H1 (cell line): ENCODE measurements at regions not wholly inside any gene's neighbourhood (a gene's known extent, or its start where the extent isn't known, plus 50 kb on each side); places are given as distances from the start of the nearest gene placed in this dataset.

ENCODE experiments used
- CTCF ChIA-PET: fragments of 300-600 bp; sonication (Branson Sonifier 250); formaldehyde crosslinking; loops from one replicate; lab custom pipeline; 2021; ENCODE audit not compliant: partially characterized antibody; lab: Charles Lee
- POLR2A ChIA-PET: fragments of 300-600 bp; sonication (Branson Sonifier 250); formaldehyde crosslinking; loops from one replicate; lab custom pipeline; 2021; ENCODE audit warnings: inconsistent platforms; ENCODE audit not compliant: partially characterized antibody; lab: Charles Lee
- DNase-seq, 2 experiments: peaks; one replicate each; pipeline versions ENCODE4 v3.0.0 to v3.0.0-alpha.2; 2010 to 2022; ENCODE audit warnings: low spot score in 2 of 2, low read depth in 1 of 2, mixed read lengths in 1 of 2
- FAIRE-seq: peaks from 2 replicates; lab custom pipeline; 2011; peaks lifted over from hg19 to GRCh38; lab: Jason Lieb, UNC
- H2AFZ ChIP-seq: 2 replicates; pipeline ENCODE4 v1.8.1; 2012; ENCODE audit warnings: low read length, inconsistent platforms
- H2AK5ac ChIP-seq: 2 replicates; pipeline ENCODE4 v1.6.1; 2013; ENCODE audit warnings: low read depth, low read length
- H2BK120ac ChIP-seq: replicated peaks from 2 replicates; pipeline ENCODE3; 2013; ENCODE audit warnings: low read depth, low read length, inconsistent platforms
- H2BK12ac ChIP-seq: 2 replicates; pipeline ENCODE4 v1.6.1; 2013; ENCODE audit warnings: low read depth, low read length
- H2BK15ac ChIP-seq: 2 replicates; pipeline ENCODE4 v1.6.1; 2013; ENCODE audit warnings: low read length
- H2BK20ac ChIP-seq: 2 replicates; pipeline ENCODE4 v1.6.1; 2013; ENCODE audit warnings: low read length
- H2BK5ac ChIP-seq: 2 replicates; pipeline ENCODE4 v1.6.1; 2013; ENCODE audit warnings: low read depth, low read length
- H3K14ac ChIP-seq: 2 replicates; pipeline ENCODE4 v1.6.1; 2013; ENCODE audit warnings: inconsistent platforms; ENCODE audit not compliant: insufficient read length
- H3K18ac ChIP-seq: 2 replicates; pipeline ENCODE4 v1.6.1; 2013; ENCODE audit warnings: low read length; ENCODE audit errors: extremely low read depth
- H3K23ac ChIP-seq: 2 replicates; pipeline ENCODE4 v1.6.1; 2013; ENCODE audit warnings: inconsistent platforms; ENCODE audit not compliant: insufficient read length
- H3K23me2 ChIP-seq: 2 replicates; pipeline ENCODE4 v1.6.1; 2013; ENCODE audit warnings: low read depth, low read length
- H3K27ac ChIP-seq: 2 replicates; pipeline ENCODE4 v1.6.1; 2011; ENCODE audit warnings: low read depth, low read length, inconsistent platforms
- H3K27me3 ChIP-seq, 4 experiments: replicated peaks in 1 of 4; 1 replicate in 1 of 4; 2 replicates in 3 of 4; pipeline versions ENCODE4 v1.6.1 to v1.8.1; 2011 to 2013; ENCODE audit warnings: low read length in 3 of 4, mild to moderate bottlenecking in 3 of 4, inconsistent platforms in 2 of 4, mixed read lengths in 2 of 4, moderate library complexity in 1 of 4; ENCODE audit not compliant: control insufficient read depth in 3 of 4, insufficient read depth in 3 of 4; ENCODE audit errors: extremely low read depth in 1 of 4
- H3K36me3 ChIP-seq, 4 experiments: 2 replicates each; pipeline versions ENCODE4 v1.6.1 to v1.8.1; 2011 to 2013; ENCODE audit warnings: mild to moderate bottlenecking in 4 of 4, low read length in 3 of 4, moderate library complexity in 2 of 4, control low read depth in 1 of 4, inconsistent platforms in 1 of 4; ENCODE audit not compliant: insufficient read depth in 4 of 4, control insufficient read depth in 2 of 4
- H3K4ac ChIP-seq: replicated peaks from 2 replicates; pipeline ENCODE3; 2013; ENCODE audit warnings: low read length, low read depth, mixed read lengths, inconsistent platforms; ENCODE audit not compliant: insufficient read length
- H3K4me1 ChIP-seq, 4 experiments: replicated peaks in 1 of 4; 1 replicate in 1 of 4; 2 replicates in 3 of 4; pipeline versions ENCODE4 v1.6.1 to v1.8.1; 2011 to 2013; ENCODE audit warnings: low read length in 3 of 4, inconsistent platforms in 2 of 4, mixed read lengths in 1 of 4; ENCODE audit not compliant: insufficient read depth in 4 of 4, control insufficient read depth in 3 of 4
- H3K4me2 ChIP-seq, 2 experiments: 2 replicates each; pipeline versions ENCODE4 v1.6.1 to v1.8.1; 2011 to 2013; ENCODE audit warnings: low read depth in 2 of 2, low read length in 2 of 2, control low read depth in 1 of 2, inconsistent platforms in 1 of 2, mild to moderate bottlenecking in 1 of 2; ENCODE audit not compliant: insufficient read depth in 1 of 2
- H3K4me3 ChIP-seq, 4 experiments: fragments of 200-600, 300-600 bp in 1 of 4; sonication (generic), shearing (Covaris generic), sonication (Bioruptor Twin) in 1 of 4; 2 replicates each; pipeline versions ENCODE4 v1.5.1 to v1.8.1; 2011 to 2016; ENCODE audit warnings: low read length in 4 of 4, low read depth in 3 of 4, control low read depth in 2 of 4, inconsistent platforms in 2 of 4, mild to moderate bottlenecking in 2 of 4, mixed read lengths in 1 of 4, moderate library complexity in 1 of 4; ENCODE audit not compliant: insufficient read depth in 2 of 4; ENCODE audit errors: extremely low read depth in 1 of 4
- H3K56ac ChIP-seq: replicated peaks from 2 replicates; pipeline ENCODE3; 2013; ENCODE audit warnings: low read depth, mild to moderate bottlenecking, mixed read lengths, low read length, inconsistent platforms; ENCODE audit not compliant: insufficient read length
- H3K79me1 ChIP-seq: 2 replicates; pipeline ENCODE4 v1.6.1; 2013; ENCODE audit warnings: low read depth, low read length, control low read depth
- H3K79me2 ChIP-seq, 2 experiments: 2 replicates each; pipeline versions ENCODE4 v1.6.1 to v1.8.1; 2012 to 2013; ENCODE audit warnings: low read length in 2 of 2, mild to moderate bottlenecking in 2 of 2, inconsistent platforms in 1 of 2; ENCODE audit not compliant: insufficient read depth in 2 of 2, control insufficient read depth in 1 of 2
- H3K9ac ChIP-seq, 4 experiments: replicated peaks in 1 of 4; 1 replicate in 1 of 4; 2 replicates in 3 of 4; pipeline versions ENCODE4 v1.6.1 to v1.8.1; 2011 to 2013; ENCODE audit warnings: low read depth in 3 of 4, low read length in 3 of 4, control low read depth in 2 of 4, mild to moderate bottlenecking in 2 of 4, moderate library complexity in 2 of 4, inconsistent platforms in 1 of 4; ENCODE audit errors: extremely low read depth in 1 of 4
- H3K9me3 ChIP-seq, 2 experiments: 2 replicates each; pipeline versions ENCODE4 v1.6.1 to v1.8.1; 2012 to 2013; ENCODE audit warnings: mild to moderate bottlenecking in 2 of 2, moderate library complexity in 2 of 2, control low read depth in 1 of 2, inconsistent platforms in 1 of 2, low read depth in 1 of 2, low read length in 1 of 2, mixed read lengths in 1 of 2; ENCODE audit not compliant: insufficient read depth in 2 of 2
- H4K20me1 ChIP-seq, 2 experiments: replicated peaks in 1 of 2; 2 replicates each; pipeline versions ENCODE3 to v1.8.1; 2011 to 2013; ENCODE audit warnings: inconsistent platforms in 2 of 2, low read length in 2 of 2, mild to moderate bottlenecking in 1 of 2; ENCODE audit not compliant: insufficient read depth in 2 of 2, control insufficient read depth in 1 of 2
- H4K5ac ChIP-seq: 2 replicates; pipeline ENCODE4 v1.6.1; 2013; ENCODE audit warnings: low read length, low read depth, mixed read lengths, inconsistent platforms; ENCODE audit not compliant: insufficient read length
- H4K8ac ChIP-seq: 2 replicates; pipeline ENCODE4 v1.8.0; 2013; ENCODE audit warnings: mild to moderate bottlenecking, moderate library complexity, low read length, inconsistent platforms; ENCODE audit not compliant: insufficient read depth; ENCODE audit errors: extremely low read depth
- H4K91ac ChIP-seq: replicated peaks from 2 replicates; pipeline ENCODE3; 2013; ENCODE audit warnings: low read length, mixed read lengths, inconsistent platforms; ENCODE audit not compliant: insufficient read length
- CREB1 ChIP-seq: IDR thresholded peaks from 2 replicates; pipeline ENCODE4 v1.6.1; 2012; ENCODE audit warnings: inconsistent platforms
- CTBP2 ChIP-seq: IDR thresholded peaks from 2 replicates; pipeline ENCODE4 v1.7.0; 2011; ENCODE audit warnings: borderline replicate concordance, mild to moderate bottlenecking, moderate library complexity, mixed read lengths, low read length; ENCODE audit not compliant: insufficient read depth, insufficient read length
- EP300 ChIP-seq, 2 experiments: IDR thresholded peaks; 1 replicate in 1 of 2; 2 replicates in 1 of 2; pipeline ENCODE4 v1.6.1; 2011 to 2012; ENCODE audit warnings: low read depth in 2 of 2, low read length in 2 of 2, mild to moderate bottlenecking in 2 of 2, borderline replicate concordance in 1 of 2, inconsistent platforms in 1 of 2, moderate library complexity in 1 of 2
- NANOG ChIP-seq: IDR thresholded peaks from 2 replicates; pipeline ENCODE4 v1.6.1; 2011; ENCODE audit warnings: low read length, low read depth, mild to moderate bottlenecking, inconsistent platforms; ENCODE audit not compliant: insufficient read depth, poor library complexity, severe bottlenecking
- SIN3A ChIP-seq, 2 experiments: IDR thresholded peaks in 1 of 2; conservative IDR thresholded peaks in 1 of 2; 2 replicates each; pipeline ENCODE4 v1.6.1; 2011 to 2012; ENCODE audit warnings: low read length in 2 of 2, improper control_type of control experiment in 1 of 2, low read depth in 1 of 2, mild to moderate bottlenecking in 1 of 2
- SP1 ChIP-seq: IDR thresholded peaks from 2 replicates; pipeline ENCODE4 v1.6.1; 2011; ENCODE audit warnings: low read depth, low read length
- WGBS, 2 experiments: shearing (Covaris generic) in 1 of 2; methylation state at CpG; one replicate each; pipeline versions ENCODE4 v1.1.6 to v1.1.7; 2013 to 2015; ENCODE audit warnings: low lambda C conversion rate in 2 of 2, mixed read lengths in 2 of 2, inconsistent platforms in 1 of 2, low coverage in 1 of 2, missing lambda C conversion rate in 1 of 2; ENCODE audit not compliant: insufficient replicate concordance in 2 of 2, insufficient coverage in 1 of 2, insufficient read length in 1 of 2; ENCODE audit errors: extremely low coverage in 1 of 2, missing lambda C conversion rate in 1 of 2; 5-methylcytosine and 5-hydroxymethylcytosine counted together
- TF ChIP-seq, protein P1 (sequence below): IDR thresholded peaks from 2 replicates; pipeline ENCODE4 v1.6.1; 2011; ENCODE audit warnings: low read length, improper control_type of control experiment
- TF ChIP-seq, protein P2 (sequence below): IDR thresholded peaks from 2 replicates; pipeline ENCODE4 v1.6.1; 2012; ENCODE audit warnings: low read length, inconsistent platforms

DNA sequence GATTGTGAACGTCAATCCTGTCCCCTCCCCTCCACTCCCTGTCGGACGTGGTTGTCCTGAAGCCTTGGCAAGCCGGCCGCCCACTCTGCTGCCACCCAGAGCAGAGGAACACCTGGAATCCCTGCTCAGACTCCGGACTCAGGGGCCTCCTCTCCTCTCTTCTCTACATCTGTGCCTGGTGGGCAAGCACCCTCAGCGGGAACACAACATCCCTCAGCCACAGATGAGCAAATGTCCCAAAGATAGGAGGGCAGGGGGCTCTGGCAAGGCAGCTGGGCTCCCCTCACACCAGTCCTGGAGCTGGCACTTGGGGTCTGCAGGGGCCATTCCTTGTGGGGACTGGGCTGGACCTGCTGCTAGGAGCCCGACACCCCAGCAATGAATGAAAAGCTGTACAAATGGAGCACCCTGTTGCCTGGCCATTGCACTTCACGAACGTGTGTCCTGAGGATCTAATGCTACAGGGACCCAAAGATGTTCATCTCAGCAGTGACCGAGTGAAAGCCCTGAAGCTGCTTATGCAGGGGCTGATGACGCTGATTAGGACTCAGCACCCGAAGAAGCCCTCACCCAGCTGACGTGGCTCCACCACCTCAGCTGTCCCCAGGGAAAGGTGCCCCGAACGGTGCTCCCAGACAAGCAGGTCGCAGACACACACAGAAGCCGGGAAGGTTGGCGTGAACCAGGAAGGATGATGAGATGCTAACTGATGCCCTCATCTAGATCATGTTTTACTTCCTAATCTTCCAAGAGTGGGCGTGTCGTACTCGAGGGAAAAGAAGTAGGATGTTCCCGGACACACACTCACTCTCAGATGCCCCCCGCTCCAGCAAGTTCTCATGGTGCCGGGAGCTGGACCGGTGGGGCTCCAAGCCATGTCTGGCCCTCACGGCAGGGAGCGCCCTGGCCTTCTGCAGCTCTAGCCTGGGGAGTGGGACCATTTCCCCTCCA, 177.0 kb upstream of the PPP1R26 start:
- Histone ChIP-seq H3K27me3 (no peaks in the 10 kb centered on the region; a peak in 1 of 7 replicates), H4K20me1 (peaks cover 0 to 3% of the 10 kb centered on the region in 2 experiments), H2BK15ac (no peak overlapping the region), H3K4ac (no peak overlapping the region), H3K14ac (no peak overlapping the region), H3K23me2 (peaks cover 9% of the 10 kb centered on the region; the same call in 1 of the 2 replicates), H2BK12ac (peak overlapping the region; percentile 29; the same call in 1 of the 2 replicates), H2AK5ac (no peak overlapping the region), H3K23ac (no peak overlapping the region), H3K36me3 (no peaks in the 10 kb centered on the region), H2AFZ (no peak overlapping the region), H3K4me3 (no peak overlapping the region), H3K79me2 (no peaks in the 10 kb centered on the region), H3K56ac (no peak overlapping the region), H2BK5ac (no peak overlapping the region), H2BK120ac (no peak overlapping the region), H3K9ac (no peak overlapping the region), H2BK20ac (no peak overlapping the region), H3K9me3 (no peaks in the 10 kb centered on the region), H3K18ac (no peak overlapping the region), H3K4me2 (no peak overlapping the region), H3K4me1 (peaks cover 0 to 3% (median 0%) of the 10 kb centered on the region in 4 experiments; a peak in 1 of 7 replicates), H3K27ac (no peak overlapping the region), H4K5ac (no peak overlapping the region), H3K79me1 (no peaks in the 10 kb centered on the region), H4K91ac (no peak overlapping the region), H4K8ac (no peak overlapping the region)
- ChIA-PET POLR2A (no interaction called here), CTCF (no interaction called here)
- FAIRE-seq (no peak), DNase-seq (peak in 1 of 2 experiments; percentile 29)
- WGBS, 2 experiments = 92% methylated on average over 28 of the region's 28 CpGs; no CpG with 5 or more reads in 1 of the 2 experiments
- TF ChIP-seq CREB1 (no peak), SIN3A (conservative IDR thresholded peaks at IDR 0.05 in 1 of 2, IDR thresholded peaks at IDR 0.05 in 1 of 2; ENCODE audit: low read depth in 1 of 2, low read length in 2 of 2) (no peak), SP1 (no peak), CTBP2 (no peak), EP300 (IDR thresholded peaks at IDR 0.05; ENCODE audit: borderline replicate concordance in 1 of 2, low read depth in 2 of 2, low read length in 2 of 2) (no peak), NANOG (no peak)
- TF ChIP-seq, protein P1, sequence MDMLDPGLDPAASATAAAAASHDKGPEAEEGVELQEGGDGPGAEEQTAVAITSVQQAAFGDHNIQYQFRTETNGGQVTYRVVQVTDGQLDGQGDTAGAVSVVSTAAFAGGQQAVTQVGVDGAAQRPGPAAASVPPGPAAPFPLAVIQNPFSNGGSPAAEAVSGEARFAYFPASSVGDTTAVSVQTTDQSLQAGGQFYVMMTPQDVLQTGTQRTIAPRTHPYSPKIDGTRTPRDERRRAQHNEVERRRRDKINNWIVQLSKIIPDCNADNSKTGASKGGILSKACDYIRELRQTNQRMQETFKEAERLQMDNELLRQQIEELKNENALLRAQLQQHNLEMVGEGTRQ = no peak
- TF ChIP-seq, protein P2, sequence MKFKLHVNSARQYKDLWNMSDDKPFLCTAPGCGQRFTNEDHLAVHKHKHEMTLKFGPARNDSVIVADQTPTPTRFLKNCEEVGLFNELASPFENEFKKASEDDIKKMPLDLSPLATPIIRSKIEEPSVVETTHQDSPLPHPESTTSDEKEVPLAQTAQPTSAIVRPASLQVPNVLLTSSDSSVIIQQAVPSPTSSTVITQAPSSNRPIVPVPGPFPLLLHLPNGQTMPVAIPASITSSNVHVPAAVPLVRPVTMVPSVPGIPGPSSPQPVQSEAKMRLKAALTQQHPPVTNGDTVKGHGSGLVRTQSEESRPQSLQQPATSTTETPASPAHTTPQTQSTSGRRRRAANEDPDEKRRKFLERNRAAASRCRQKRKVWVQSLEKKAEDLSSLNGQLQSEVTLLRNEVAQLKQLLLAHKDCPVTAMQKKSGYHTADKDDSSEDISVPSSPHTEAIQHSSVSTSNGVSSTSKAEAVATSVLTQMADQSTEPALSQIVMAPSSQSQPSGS = no peak
